Uterus (tissue), 2 donors: ENCODE measurements at regions not wholly inside any gene's neighbourhood (a gene's known extent, or its start where the extent isn't known, plus 50 kb on each side); places are given as distances from the start of the nearest gene placed in this dataset.

Source experiments
- CTCF ChIP-seq, 4 experiments: fragments of 200-600 bp in 2 of 4; fragments of 450-650 bp in 2 of 4; sonication (generic) in 2 of 4; IDR thresholded peaks; one replicate each; pipeline ENCODE4 v1.5.1; 2016 to 2019; ENCODE audit warnings: antibody characterized with exemption in 4 of 4, mild to moderate bottlenecking in 2 of 4, moderate library complexity in 1 of 4
- POLR2A ChIP-seq, 2 donors: fragments of 450-650 bp; IDR thresholded peaks; one replicate each; pipeline ENCODE4 v1.6.1; 2016; ENCODE audit warnings: antibody characterized with exemption in 2 of 2, mild to moderate bottlenecking in 1 of 2, moderate library complexity in 1 of 2

GRCh38 chr18:56314396-56314795, 324.0 kb downstream of the TXNL1 start:
- no peak for TF ChIP-seq CTCF (IDR thresholded peaks at IDR 0.05)
- no peak for TF ChIP-seq POLR2A (IDR thresholded peaks at IDR 0.05)
